ENCODE measurements at regions not wholly inside any gene's neighbourhood (a gene's known extent, or its start where the extent isn't known, plus 50 kb on each side); places are given as distances from the start of the nearest gene placed in this dataset.

DNA sequence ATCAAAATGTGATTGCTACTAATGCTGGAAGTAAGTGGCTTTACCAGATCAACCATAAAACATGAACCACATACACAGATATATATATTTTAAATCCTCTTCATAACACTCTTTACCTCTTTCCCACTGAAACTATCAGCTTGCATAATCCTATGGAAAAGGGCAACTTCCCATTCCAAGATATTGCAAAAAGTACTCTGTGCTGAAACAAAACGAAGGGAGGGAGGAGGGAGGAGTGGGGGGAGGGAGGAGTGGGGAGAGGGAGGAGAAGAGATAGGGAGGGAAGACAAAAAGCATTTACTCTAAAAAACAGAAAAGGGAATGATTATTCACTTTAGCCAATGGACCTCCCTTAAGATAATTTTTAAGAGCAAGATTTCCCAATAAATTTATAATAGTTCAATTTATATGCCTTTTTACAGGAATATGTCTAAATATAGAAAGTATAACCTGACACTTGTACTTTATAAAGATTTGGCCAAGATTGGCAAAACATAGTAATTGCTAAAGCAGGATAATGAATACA, 344.8 kb upstream of the NFE2L3 start:
- H3K4me3 ChIP-seq (ENCODE audit: control insufficient read depth, low read depth, low read length), result no peak overlapping the region
- no peak for TF ChIP-seq CTCF (conservative IDR thresholded peaks at IDR 0.05; ENCODE audit: control insufficient read depth, insufficient read depth, low read depth, low read length)
- DNase-seq (ENCODE audit: low read depth), result no peak

- DNase-seq (ENCODE audit: low read depth), result no peak
- no peak overlapping the region for H3K4me3 ChIP-seq (ENCODE audit: control insufficient read depth, low read depth, low read length)
- no peak for TF ChIP-seq CTCF (conservative IDR thresholded peaks at IDR 0.05; ENCODE audit: control insufficient read depth, insufficient read depth, low read depth, low read length)
Observed at GRCh38 chr7:25809441-25809840, 342.6 kb upstream of the NFE2L3 start.

- TF ChIP-seq CTCF (conservative IDR thresholded peaks at IDR 0.05; ENCODE audit: control insufficient read depth, insufficient read depth, low read depth, low read length), result no peak
- no peak overlapping the region for H3K4me3 ChIP-seq (ENCODE audit: control insufficient read depth, low read depth, low read length)
- DNase-seq (ENCODE audit: low read depth), result no peak
Observed at GRCh38 chr7:25812086-25812850, 339.7 kb upstream of the NFE2L3 start.

GRCh38 chr7:25813381-25813780, 338.6 kb upstream of the NFE2L3 start:
- DNase-seq (ENCODE audit: low read depth), result no peak
- no peak overlapping the region for H3K4me3 ChIP-seq (ENCODE audit: control insufficient read depth, low read depth, low read length)
- TF ChIP-seq CTCF (conservative IDR thresholded peaks at IDR 0.05; ENCODE audit: control insufficient read depth, insufficient read depth, low read depth, low read length), result no peak

DNA sequence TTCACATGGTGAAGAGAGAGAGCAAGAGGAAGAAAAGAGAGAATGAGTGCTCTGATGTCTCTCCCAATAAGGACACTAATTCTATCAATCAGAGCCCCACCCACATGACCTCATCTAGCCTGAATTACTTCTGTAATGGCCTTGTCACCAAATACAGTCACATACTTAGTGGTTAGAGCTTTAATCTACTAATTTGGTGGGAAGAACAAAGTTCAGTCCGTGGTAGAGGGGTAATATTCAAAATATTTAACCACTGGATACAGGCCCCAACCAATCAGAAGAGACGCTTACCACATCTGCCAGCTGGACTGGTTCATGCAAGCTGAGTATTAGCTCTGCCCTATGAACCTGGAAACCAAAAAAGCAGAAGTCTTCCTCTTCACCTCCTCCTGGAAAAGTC, 336.3 kb upstream of the NFE2L3 start:
- no peak for TF ChIP-seq CTCF (conservative IDR thresholded peaks at IDR 0.05; ENCODE audit: control insufficient read depth, insufficient read depth, low read depth, low read length)
- DNase-seq (ENCODE audit: low read depth), result no peak
- no peak overlapping the region for H3K4me3 ChIP-seq (ENCODE audit: control insufficient read depth, low read depth, low read length)

GRCh38 chr7:25820432-25821040, 331.5 kb upstream of the NFE2L3 start:
- DNase-seq (ENCODE audit: low read depth), result peak; percentile 14
- no peak overlapping the region for H3K4me3 ChIP-seq (ENCODE audit: control insufficient read depth, low read depth, low read length)
- peak; percentile 53 for TF ChIP-seq CTCF (conservative IDR thresholded peaks at IDR 0.05; ENCODE audit: control insufficient read depth, insufficient read depth, low read depth, low read length)
